Panc1 (cell line): ENCODE measurements at regions not wholly inside any gene's neighbourhood (a gene's known extent, or its start where the extent isn't known, plus 50 kb on each side); places are given as distances from the start of the nearest gene placed in this dataset.

Source experiments
- ATAC-seq: fragments of 200-7000 bp; cut with Tn5 transposase; 2 replicates; pipeline ENCODE4 v1.9.1; 2020; ENCODE audit warnings: mild to moderate bottlenecking, moderate library complexity
- BruUV-seq: library from RNA; stranded (reverse); fragments of 400-500 nt; replicated peaks from 2 replicates; lab custom pipeline; 2021; lab: Mats Ljungman, UMichigan
- CTCF ChIA-PET: fragments of 300-600 bp; sonication (Branson Sonifier 250); formaldehyde crosslinking; loops from one replicate; lab custom pipeline; 2022; ENCODE audit warnings: antibody characterized with exemption; lab: Charles Lee
- POLR2A ChIA-PET: fragments of 300-600 bp; sonication (Branson Sonifier 250); formaldehyde crosslinking; loops from one replicate; lab custom pipeline; 2022; ENCODE audit warnings: antibody characterized with exemption; lab: Charles Lee
- DNase-seq: peaks from one replicate; pipeline ENCODE4 v3.0.0-alpha.2; 2010; ENCODE audit warnings: low read depth, low spot score
- H3K27ac ChIP-seq: 2 replicates; pipeline ENCODE4 v1.5.1; 2011; ENCODE audit warnings: mild to moderate bottlenecking, low read length, inconsistent platforms
- H3K27me3 ChIP-seq: fragments of 200-500 bp; sonication (Bioruptor generic); 2 replicates; pipeline ENCODE4 v1.6.0; 2014; ENCODE audit warnings: low read length, inconsistent platforms; ENCODE audit not compliant: control insufficient read depth, insufficient read depth
- H3K36me3 ChIP-seq: fragments of 200-500 bp; sonication (Bioruptor generic); 2 replicates; pipeline ENCODE4 v1.5.1; 2014; ENCODE audit warnings: inconsistent platforms, mild to moderate bottlenecking, low read length, moderate library complexity; ENCODE audit not compliant: control insufficient read depth, insufficient read depth
- H3K4me1 ChIP-seq: 2 replicates; pipeline ENCODE4 v1.5.1; 2011; ENCODE audit warnings: inconsistent platforms, mild to moderate bottlenecking, low read length, moderate library complexity; ENCODE audit not compliant: control insufficient read depth, insufficient read depth
- H3K4me3 ChIP-seq, 2 experiments: 2 replicates each; pipeline ENCODE4 v1.5.1; 2011 to 2012; ENCODE audit warnings: low read depth in 2 of 2, low read length in 2 of 2, mild to moderate bottlenecking in 2 of 2, inconsistent platforms in 1 of 2, moderate library complexity in 1 of 2
- H3K9me3 ChIP-seq: fragments of 200-500 bp; sonication (Bioruptor generic); 2 replicates; pipeline ENCODE4 v1.5.1; 2014; ENCODE audit warnings: low read depth, mild to moderate bottlenecking, inconsistent platforms, low read length, moderate library complexity; ENCODE audit not compliant: control insufficient read depth, insufficient read depth
- CTCF ChIP-seq: fragments of 450-650 bp; IDR thresholded peaks from 2 replicates; pipeline ENCODE4 v1.5.1; 2017; ENCODE audit warnings: mild to moderate bottlenecking
- POLR2AphosphoS5 ChIP-seq: IDR thresholded peaks from 2 replicates; pipeline ENCODE4 v1.6.1; 2012; ENCODE audit warnings: mild to moderate bottlenecking, low read depth, low read length, moderate library complexity
- REST ChIP-seq, 2 experiments: IDR thresholded peaks; 2 replicates each; pipeline ENCODE4 v1.6.1; 2011 to 2012; ENCODE audit warnings: low read depth in 2 of 2, control low read depth in 1 of 2, low read length in 1 of 2, mild to moderate bottlenecking in 1 of 2, moderate library complexity in 1 of 2; ENCODE audit not compliant: insufficient read depth in 1 of 2
- SIN3A ChIP-seq: IDR thresholded peaks from 2 replicates; pipeline ENCODE4 v1.6.1; 2012; ENCODE audit warnings: low read depth, mild to moderate bottlenecking, low read length, moderate library complexity, borderline replicate concordance; ENCODE audit not compliant: insufficient read depth
- TCF7L2 ChIP-seq: IDR thresholded peaks from 2 replicates; pipeline ENCODE4 v1.6.1; 2011; ENCODE audit warnings: mild to moderate bottlenecking, low read depth, low read length, inconsistent platforms
- in situ Hi-C: cut with HindIII; loops from 2 replicates; pipeline ENCODE4 v1.10.0; 2016; ENCODE audit warnings: low sequenced_read_pairs, low pct_unique_long_range_greater_than_20kb
- intact Hi-C: fragments of 100-400 bp; cut with micrococcal nuclease; formaldehyde crosslinking; loops from one replicate; pipeline ENCODE4 v1.10.0; 2022; ENCODE audit not compliant: unreplicated experiment

- intact Hi-C loops (no loop called here), in situ Hi-C loops (no loop called here)
- H3K4me1 ChIP-seq = no peaks in the 10 kb centered on the region
- BruUV-seq = no TSS peak
- H3K4me3 ChIP-seq = no peak overlapping the region
- CTCF ChIA-PET = no interaction called here
- H3K36me3 ChIP-seq = no peaks in the 10 kb centered on the region
- POLR2A ChIA-PET = no interaction called here
- H3K9me3 ChIP-seq = no peaks in the 10 kb centered on the region
- DNase-seq (no peak), ATAC-seq (no peak)
- no peak overlapping the region for H3K27ac ChIP-seq
- H3K27me3 ChIP-seq = no peaks in the 10 kb centered on the region
- TF ChIP-seq CTCF (no peak), SIN3A (no peak), REST (IDR thresholded peaks at IDR 0.05; ENCODE audit: insufficient read depth in 1 of 2, low read depth in 2 of 2, low read length in 1 of 2) (no peak), POLR2AphosphoS5 (no peak), TCF7L2 (no peak)
Observed at GRCh38 chr1:187878883-187879282, 1050.1 kb downstream of the PLA2G4A start.

- intact Hi-C loops (no loop called here), in situ Hi-C loops (no loop called here)
- Histone ChIP-seq H3K27ac (no peak overlapping the region), H3K27me3 (no peaks in the 10 kb centered on the region), H3K4me1 (no peaks in the 10 kb centered on the region), H3K4me3 (no peak overlapping the region), H3K36me3 (no peaks in the 10 kb centered on the region), H3K9me3 (no peaks in the 10 kb centered on the region)
- ATAC-seq = no peak
- no peak for TF ChIP-seq SIN3A
- no peak for TF ChIP-seq CTCF
- TF ChIP-seq REST (IDR thresholded peaks at IDR 0.05; ENCODE audit: insufficient read depth in 1 of 2, low read depth in 2 of 2, low read length in 1 of 2) = no peak
- no peak for TF ChIP-seq POLR2AphosphoS5
- no peak for TF ChIP-seq TCF7L2
- DNase-seq = no peak
- BruUV-seq = no TSS peak
- CTCF ChIA-PET = no interaction called here
- POLR2A ChIA-PET = no interaction called here
Observed at GRCh38 chr1:187883356-187883755, 1054.6 kb downstream of the PLA2G4A start.
